ENCODE measurements at regions not wholly inside any gene's neighbourhood (a gene's known extent, or its start where the extent isn't known, plus 50 kb on each side); places are given as distances from the start of the nearest gene placed in this dataset.

DNA sequence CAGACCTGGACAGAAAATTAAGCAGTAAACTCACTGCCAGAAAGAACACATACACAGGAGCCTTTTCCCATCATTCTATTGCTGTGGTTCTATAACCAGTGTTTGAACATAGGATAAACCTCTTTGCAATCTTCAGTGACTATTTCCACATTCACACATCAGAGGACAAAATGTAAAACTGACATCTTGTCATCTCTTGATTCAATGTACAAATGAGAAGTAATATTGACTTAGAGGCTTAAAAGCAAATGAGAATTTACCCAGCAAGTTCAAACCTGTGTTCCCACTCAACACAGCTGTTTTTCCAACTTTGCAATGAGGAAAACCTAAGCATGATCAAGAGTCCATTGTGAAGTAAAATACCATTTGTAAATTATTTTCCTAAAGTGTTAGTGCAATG lies 307.1 kb upstream of the CPXCR1 start (continued):
- TF ChIP-seq FOXK1 (CRISPR knock-in tag; IDR thresholded peaks at IDR 0.05; ENCODE audit: borderline replicate concordance, low read depth) (peak; percentile 67; the same call in 1 of the 2 replicates), ZNF282 (IDR thresholded peaks at IDR 0.05; ENCODE audit: partially characterized antibody) (no peak), HDAC2 (CRISPR knock-in tag; IDR thresholded peaks at IDR 0.05) (0 out of 2 replicates have a peak, but pooled peaks have one; percentile 40), ISL2 (CRISPR knock-in tag; IDR thresholded peaks at IDR 0.05) (peak; percentile 97), TRIM24 (CRISPR knock-in tag; IDR thresholded peaks at IDR 0.05) (no peak), BCL6 (CRISPR knock-in tag; IDR thresholded peaks at IDR 0.05) (peak; percentile 88), GATA4 (IDR thresholded peaks at IDR 0.05; ENCODE audit: borderline replicate concordance, low read depth) (peak; percentile 78; the same call in 1 of the 2 replicates), TCF7 (IDR thresholded peaks at IDR 0.05; ENCODE audit: low read depth) (peak; percentile 91), PBX2 (CRISPR knock-in tag; IDR thresholded peaks at IDR 0.05) (0 out of 2 replicates have a peak, but pooled peaks have one; percentile 50), IRF2 (CRISPR knock-in tag; IDR thresholded peaks at IDR 0.05) (0 out of 2 replicates have a peak, but pooled peaks have one; percentile 23), ZNF333 (CRISPR knock-in tag; IDR thresholded peaks at IDR 0.05; ENCODE audit: borderline replicate concordance) (no peak), RXRB (CRISPR knock-in tag; IDR thresholded peaks at IDR 0.05; ENCODE audit: borderline replicate concordance) (peak; percentile 69), MED1 (CRISPR knock-in tag; IDR thresholded peaks at IDR 0.05) (peak; percentile 96), NR2F2 (IDR thresholded peaks at IDR 0.05; ENCODE audit: borderline replicate concordance, low read depth) (peak; percentile 46; the same call in 1 of the 2 replicates), HDAC6 (IDR thresholded peaks at IDR 0.05; ENCODE audit: low read depth, low read length) (no peak), SOX13 (IDR thresholded peaks at IDR 0.05) (no peak), SOX13 (CRISPR knock-in tag; conservative IDR thresholded peaks at IDR 0.05 in 1 of 2, IDR thresholded peaks at IDR 0.05 in 1 of 2) (peak in 1 of 2 experiments; percentile 80; a peak in 2 of 4 replicates), TCF12 (IDR thresholded peaks at IDR 0.05) (no peak), TCF12 (CRISPR knock-in tag; IDR thresholded peaks at IDR 0.05) (peak; percentile 58; the same call in 1 of the 2 replicates), ARNT2 (CRISPR knock-in tag; IDR thresholded peaks at IDR 0.05; ENCODE audit: low read depth) (no peak)
- TF ChIP-seq, protein P1, sequence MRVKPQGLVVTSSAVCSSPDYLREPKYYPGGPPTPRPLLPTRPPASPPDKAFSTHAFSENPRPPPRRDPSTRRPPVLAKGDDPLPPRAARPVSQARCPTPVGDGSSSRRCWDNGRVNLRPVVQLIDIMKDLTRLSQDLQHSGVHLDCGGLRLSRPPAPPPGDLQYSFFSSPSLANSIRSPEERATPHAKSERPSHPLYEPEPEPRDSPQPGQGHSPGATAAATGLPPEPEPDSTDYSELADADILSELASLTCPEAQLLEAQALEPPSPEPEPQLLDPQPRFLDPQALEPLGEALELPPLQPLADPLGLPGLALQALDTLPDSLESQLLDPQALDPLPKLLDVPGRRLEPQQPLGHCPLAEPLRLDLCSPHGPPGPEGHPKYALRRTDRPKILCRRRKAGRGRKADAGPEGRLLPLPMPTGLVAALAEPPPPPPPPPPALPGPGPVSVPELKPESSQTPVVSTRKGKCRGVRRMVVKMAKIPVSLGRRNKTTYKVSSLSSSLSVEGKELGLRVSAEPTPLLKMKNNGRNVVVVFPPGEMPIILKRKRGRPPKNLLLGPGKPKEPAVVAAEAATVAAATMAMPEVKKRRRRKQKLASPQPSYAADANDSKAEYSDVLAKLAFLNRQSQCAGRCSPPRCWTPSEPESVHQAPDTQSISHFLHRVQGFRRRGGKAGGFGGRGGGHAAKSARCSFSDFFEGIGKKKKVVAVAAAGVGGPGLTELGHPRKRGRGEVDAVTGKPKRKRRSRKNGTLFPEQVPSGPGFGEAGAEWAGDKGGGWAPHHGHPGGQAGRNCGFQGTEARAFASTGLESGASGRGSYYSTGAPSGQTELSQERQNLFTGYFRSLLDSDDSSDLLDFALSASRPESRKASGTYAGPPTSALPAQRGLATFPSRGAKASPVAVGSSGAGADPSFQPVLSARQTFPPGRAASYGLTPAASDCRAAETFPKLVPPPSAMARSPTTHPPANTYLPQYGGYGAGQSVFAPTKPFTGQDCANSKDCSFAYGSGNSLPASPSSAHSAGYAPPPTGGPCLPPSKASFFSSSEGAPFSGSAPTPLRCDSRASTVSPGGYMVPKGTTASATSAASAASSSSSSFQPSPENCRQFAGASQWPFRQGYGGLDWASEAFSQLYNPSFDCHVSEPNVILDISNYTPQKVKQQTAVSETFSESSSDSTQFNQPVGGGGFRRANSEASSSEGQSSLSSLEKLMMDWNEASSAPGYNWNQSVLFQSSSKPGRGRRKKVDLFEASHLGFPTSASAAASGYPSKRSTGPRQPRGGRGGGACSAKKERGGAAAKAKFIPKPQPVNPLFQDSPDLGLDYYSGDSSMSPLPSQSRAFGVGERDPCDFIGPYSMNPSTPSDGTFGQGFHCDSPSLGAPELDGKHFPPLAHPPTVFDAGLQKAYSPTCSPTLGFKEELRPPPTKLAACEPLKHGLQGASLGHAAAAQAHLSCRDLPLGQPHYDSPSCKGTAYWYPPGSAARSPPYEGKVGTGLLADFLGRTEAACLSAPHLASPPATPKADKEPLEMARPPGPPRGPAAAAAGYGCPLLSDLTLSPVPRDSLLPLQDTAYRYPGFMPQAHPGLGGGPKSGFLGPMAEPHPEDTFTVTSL (CRISPR knock-in tag; IDR thresholded peaks at IDR 0.05; ENCODE audit: borderline replicate concordance), result peak; percentile 80; the same call in 1 of the 2 replicates
- TF ChIP-seq, protein P2, sequence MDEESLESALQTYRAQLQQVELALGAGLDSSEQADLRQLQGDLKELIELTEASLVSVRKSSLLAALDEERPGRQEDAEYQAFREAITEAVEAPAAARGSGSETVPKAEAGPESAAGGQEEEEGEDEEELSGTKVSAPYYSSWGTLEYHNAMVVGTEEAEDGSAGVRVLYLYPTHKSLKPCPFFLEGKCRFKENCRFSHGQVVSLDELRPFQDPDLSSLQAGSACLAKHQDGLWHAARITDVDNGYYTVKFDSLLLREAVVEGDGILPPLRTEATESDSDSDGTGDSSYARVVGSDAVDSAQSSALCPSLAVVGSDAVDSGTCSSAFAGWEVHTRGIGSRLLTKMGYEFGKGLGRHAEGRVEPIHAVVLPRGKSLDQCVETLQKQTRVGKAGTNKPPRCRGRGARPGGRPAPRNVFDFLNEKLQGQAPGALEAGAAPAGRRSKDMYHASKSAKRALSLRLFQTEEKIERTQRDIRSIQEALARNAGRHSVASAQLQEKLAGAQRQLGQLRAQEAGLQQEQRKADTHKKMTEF (CRISPR knock-in tag; IDR thresholded peaks at IDR 0.05), result peak; percentile 44; the same call in 1 of the 2 replicates

Data from HepG2 (cell line).